ENCODE measurements at regions not wholly inside any gene's neighbourhood (a gene's known extent, or its start where the extent isn't known, plus 50 kb on each side); places are given as distances from the start of the nearest gene placed in this dataset.

GRCh38 chr2:3974765-3975164 lies 271.4 kb downstream of the DCDC2C start:
- peaks cover 7% of the 10 kb centered on the region for H3K9me3 Mint-ChIP-seq

GRCh38 chr2:3981446-3981987 lies 278.1 kb downstream of the DCDC2C start:
- no peak overlapping the region for H3K27ac Mint-ChIP-seq
- peaks cover 10% of the 10 kb centered on the region for H3K9me3 Mint-ChIP-seq
- no peaks in the 10 kb centered on the region for H3K4me1 Mint-ChIP-seq
- ATAC-seq (no peak), DNase-seq (ENCODE audit: low spot score in 2 of 2) (no peak)
- no peaks in the 10 kb centered on the region for H3K36me3 Mint-ChIP-seq
- H3K4me3 Mint-ChIP-seq = no peak overlapping the region

More at GRCh38 chr2:3974765-3975164, 271.4 kb downstream of the DCDC2C start:
- Mint-ChIP-seq H3K36me3 (no peaks in the 10 kb centered on the region), H3K4me1 (no peaks in the 10 kb centered on the region), H3K4me3 (no peak overlapping the region), H3K27ac (no peak overlapping the region)
- DNase-seq (ENCODE audit: low spot score in 2 of 2) (peak in 1 of 2 donors; percentile 6), ATAC-seq (no peak)

DNA sequence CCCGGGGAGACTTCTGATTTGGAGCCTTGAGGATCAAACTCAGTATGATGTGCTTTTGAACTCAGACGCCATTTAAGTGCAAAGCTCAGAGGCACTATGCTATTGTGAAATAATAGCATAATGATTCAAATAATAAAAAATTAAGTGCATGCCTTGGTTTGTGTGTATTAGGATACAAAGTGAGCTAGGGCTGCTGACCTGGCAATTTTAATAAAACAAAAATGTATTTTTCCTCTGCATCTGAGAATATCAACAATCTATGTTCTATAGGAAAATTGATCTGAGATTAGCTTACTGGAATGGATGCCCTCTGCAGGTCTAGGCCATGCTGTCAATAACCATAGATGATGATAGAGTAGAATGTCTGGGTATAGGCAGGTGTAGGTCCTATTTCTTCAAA lies 278.8 kb downstream of the DCDC2C start:
- DNase-seq (ENCODE audit: low spot score in 2 of 2) (no peak), ATAC-seq (no peak)
- no peak overlapping the region for H3K4me3 Mint-ChIP-seq
- peaks cover 10% of the 10 kb centered on the region for H3K9me3 Mint-ChIP-seq
- no peaks in the 10 kb centered on the region for H3K4me1 Mint-ChIP-seq
- no peak overlapping the region for H3K27ac Mint-ChIP-seq
- no peaks in the 10 kb centered on the region for H3K36me3 Mint-ChIP-seq

DNA sequence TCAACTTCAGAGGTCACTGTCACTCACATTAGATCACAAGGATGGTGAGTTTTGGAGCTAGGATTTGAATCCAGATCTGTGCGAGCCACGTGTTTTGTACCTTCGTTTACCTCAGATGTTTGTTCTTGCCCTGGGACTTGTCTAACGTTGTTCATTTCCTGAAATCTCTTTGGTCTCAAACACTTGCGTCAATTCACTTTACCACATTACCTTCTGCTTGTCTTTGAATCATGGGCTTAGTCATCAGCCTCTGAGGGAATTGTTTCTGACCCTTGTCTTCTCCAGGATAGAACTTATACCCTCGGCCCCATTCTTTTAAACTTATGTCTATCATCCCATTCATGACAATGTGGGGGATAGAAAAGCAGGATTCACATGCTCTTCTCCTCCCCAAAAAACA lies 282.7 kb downstream of the DCDC2C start:
- Mint-ChIP-seq H3K4me3 (no peak overlapping the region), H3K36me3 (no peaks in the 10 kb centered on the region), H3K27ac (no peak overlapping the region), H3K4me1 (no peaks in the 10 kb centered on the region), H3K9me3 (peaks cover 8% of the 10 kb centered on the region)
- no peak for DNase-seq (ENCODE audit: low spot score in 2 of 2)
- no peak for ATAC-seq

GRCh38 chr2:3986530-3987258 lies 283.3 kb downstream of the DCDC2C start:
- Mint-ChIP-seq H3K9me3 (peaks cover 12% of the 10 kb centered on the region), H3K4me1 (no peaks in the 10 kb centered on the region), H3K36me3 (no peaks in the 10 kb centered on the region), H3K27ac (no peak overlapping the region), H3K4me3 (no peak overlapping the region)
- DNase-seq (ENCODE audit: low spot score in 2 of 2) (no peak), ATAC-seq (no peak)

- Mint-ChIP-seq H3K4me1 (no peaks in the 10 kb centered on the region), H3K36me3 (no peaks in the 10 kb centered on the region), H3K27ac (no peak overlapping the region)
Observed at GRCh38 chr2:4002841-4003403, 299.5 kb downstream of the DCDC2C start.

GRCh38 chr2:4012197-4012596 lies 308.8 kb downstream of the DCDC2C start:
- Mint-ChIP-seq H3K4me1 (no peaks in the 10 kb centered on the region), H3K27ac (no peak overlapping the region), H3K4me3 (no peak overlapping the region), H3K36me3 (no peaks in the 10 kb centered on the region), H3K9me3 (peaks cover 26% of the 10 kb centered on the region)
- no peak for ATAC-seq
- DNase-seq (ENCODE audit: low spot score in 2 of 2) = no peak

More at GRCh38 chr2:4002841-4003403, 299.5 kb downstream of the DCDC2C start:
- DNase-seq (ENCODE audit: low spot score in 2 of 2) (no peak), ATAC-seq (no peak)
- Mint-ChIP-seq H3K4me3 (no peak overlapping the region), H3K9me3 (peaks cover 14% of the 10 kb centered on the region)

GRCh38 chr2:4018535-4018934 lies 315.2 kb downstream of the DCDC2C start:
- Mint-ChIP-seq H3K4me1 (no peaks in the 10 kb centered on the region), H3K27ac (no peak overlapping the region), H3K4me3 (no peak overlapping the region), H3K36me3 (no peaks in the 10 kb centered on the region), H3K9me3 (peaks cover 14% of the 10 kb centered on the region)
- DNase-seq (ENCODE audit: low spot score in 2 of 2) (no peak), ATAC-seq (no peak)

GRCh38 chr2:4020153-4020552 lies 316.8 kb downstream of the DCDC2C start:
- ATAC-seq = no peak
- H3K9me3 Mint-ChIP-seq = peaks cover 12% of the 10 kb centered on the region
- no peaks in the 10 kb centered on the region for H3K36me3 Mint-ChIP-seq

GRCh38 chr2:4020649-4021048 lies 317.3 kb downstream of the DCDC2C start:
- Mint-ChIP-seq H3K36me3 (no peaks in the 10 kb centered on the region), H3K4me3 (no peak overlapping the region), H3K27ac (no peak overlapping the region), H3K4me1 (no peaks in the 10 kb centered on the region), H3K9me3 (peaks cover 10% of the 10 kb centered on the region)
- no peak for ATAC-seq
- no peak for DNase-seq (ENCODE audit: low spot score in 2 of 2)

More at GRCh38 chr2:4020153-4020552, 316.8 kb downstream of the DCDC2C start:
- no peak for DNase-seq (ENCODE audit: low spot score in 2 of 2)
- Mint-ChIP-seq H3K4me3 (no peak overlapping the region), H3K27ac (no peak overlapping the region), H3K4me1 (no peaks in the 10 kb centered on the region)

- H3K36me3 Mint-ChIP-seq = no peaks in the 10 kb centered on the region
- DNase-seq (ENCODE audit: low spot score in 2 of 2) (no peak), ATAC-seq (no peak)
- H3K4me1 Mint-ChIP-seq = no peaks in the 10 kb centered on the region
- no peak overlapping the region for H3K4me3 Mint-ChIP-seq
- H3K27ac Mint-ChIP-seq = no peak overlapping the region
- no peaks in the 10 kb centered on the region for H3K9me3 Mint-ChIP-seq
Observed at GRCh38 chr2:4024605-4025004, 321.2 kb downstream of the DCDC2C start.

- Mint-ChIP-seq H3K27ac (no peak overlapping the region), H3K36me3 (no peaks in the 10 kb centered on the region), H3K4me1 (no peaks in the 10 kb centered on the region), H3K4me3 (no peak overlapping the region), H3K9me3 (no peaks in the 10 kb centered on the region)
- ATAC-seq (no peak), DNase-seq (ENCODE audit: low spot score in 2 of 2) (no peak)
Observed at GRCh38 chr2:4029081-4029480, 325.7 kb downstream of the DCDC2C start.

DNA sequence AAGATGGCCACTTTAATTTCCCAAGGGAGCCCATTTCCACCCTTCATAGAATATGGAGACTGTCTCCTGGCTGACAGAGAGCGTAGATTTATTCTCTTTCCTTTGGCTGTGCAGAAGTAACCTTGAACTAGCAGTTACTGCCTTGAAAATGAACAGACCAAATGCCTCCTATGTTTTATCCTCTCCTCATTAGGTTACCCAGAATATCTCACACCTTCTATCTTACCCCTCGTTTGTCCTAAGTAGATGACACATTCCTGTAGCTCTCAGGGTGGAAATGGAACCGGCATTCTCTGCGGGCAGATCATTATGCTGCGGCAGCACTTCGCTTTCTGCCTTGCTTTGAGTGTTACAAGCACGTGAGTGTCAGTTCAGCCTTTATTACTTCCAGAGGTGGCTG lies 336.5 kb downstream of the DCDC2C start:
- peaks cover 19% of the 10 kb centered on the region for H3K9me3 Mint-ChIP-seq
- ATAC-seq (no peak), DNase-seq (ENCODE audit: low spot score in 2 of 2) (no peak)
- no peaks in the 10 kb centered on the region for H3K36me3 Mint-ChIP-seq
- H3K4me1 Mint-ChIP-seq = no peaks in the 10 kb centered on the region
- no peak overlapping the region for H3K27ac Mint-ChIP-seq
- H3K4me3 Mint-ChIP-seq = no peak overlapping the region

- no peaks in the 10 kb centered on the region for H3K36me3 Mint-ChIP-seq
- no peak overlapping the region for H3K4me3 Mint-ChIP-seq
- ATAC-seq (peak; percentile 87), DNase-seq (ENCODE audit: low spot score in 2 of 2) (no peak)
- H3K9me3 Mint-ChIP-seq = peaks cover 11% of the 10 kb centered on the region
- peaks cover 14% of the 10 kb centered on the region for H3K4me1 Mint-ChIP-seq
- no peak overlapping the region for H3K27ac Mint-ChIP-seq
Observed at GRCh38 chr2:4047961-4048891, 344.9 kb downstream of the DCDC2C start.

DNA sequence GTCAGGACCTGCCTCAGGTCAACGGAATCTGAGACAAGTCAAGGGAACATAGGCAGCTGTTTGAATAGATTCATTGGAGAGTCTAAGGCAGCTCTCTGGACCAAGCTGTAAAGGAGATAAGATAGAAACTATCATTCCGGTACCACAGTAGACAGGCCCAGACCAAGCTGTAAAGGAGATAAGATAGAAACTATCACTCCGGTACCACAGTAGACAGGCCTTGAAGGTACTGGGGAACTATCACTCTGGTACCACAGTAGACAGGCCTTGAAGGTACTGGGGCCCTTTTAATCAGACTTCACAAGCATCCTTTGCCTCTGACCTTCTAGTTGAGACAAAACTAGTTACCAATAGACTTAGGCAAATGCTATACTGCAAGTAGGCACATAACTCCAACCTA lies 346.1 kb downstream of the DCDC2C start:
- Mint-ChIP-seq H3K4me1 (peaks cover 14% of the 10 kb centered on the region), H3K36me3 (no peaks in the 10 kb centered on the region), H3K9me3 (peaks cover 3% of the 10 kb centered on the region), H3K27ac (no peak overlapping the region), H3K4me3 (no peak overlapping the region)
- no peak for DNase-seq (ENCODE audit: low spot score in 2 of 2)
- ATAC-seq = no peak
